ENCODE measurements at regions not wholly inside any gene's neighbourhood (a gene's known extent, or its start where the extent isn't known, plus 50 kb on each side); places are given as distances from the start of the nearest gene placed in this dataset.

- TF ChIP-seq, protein P1, sequence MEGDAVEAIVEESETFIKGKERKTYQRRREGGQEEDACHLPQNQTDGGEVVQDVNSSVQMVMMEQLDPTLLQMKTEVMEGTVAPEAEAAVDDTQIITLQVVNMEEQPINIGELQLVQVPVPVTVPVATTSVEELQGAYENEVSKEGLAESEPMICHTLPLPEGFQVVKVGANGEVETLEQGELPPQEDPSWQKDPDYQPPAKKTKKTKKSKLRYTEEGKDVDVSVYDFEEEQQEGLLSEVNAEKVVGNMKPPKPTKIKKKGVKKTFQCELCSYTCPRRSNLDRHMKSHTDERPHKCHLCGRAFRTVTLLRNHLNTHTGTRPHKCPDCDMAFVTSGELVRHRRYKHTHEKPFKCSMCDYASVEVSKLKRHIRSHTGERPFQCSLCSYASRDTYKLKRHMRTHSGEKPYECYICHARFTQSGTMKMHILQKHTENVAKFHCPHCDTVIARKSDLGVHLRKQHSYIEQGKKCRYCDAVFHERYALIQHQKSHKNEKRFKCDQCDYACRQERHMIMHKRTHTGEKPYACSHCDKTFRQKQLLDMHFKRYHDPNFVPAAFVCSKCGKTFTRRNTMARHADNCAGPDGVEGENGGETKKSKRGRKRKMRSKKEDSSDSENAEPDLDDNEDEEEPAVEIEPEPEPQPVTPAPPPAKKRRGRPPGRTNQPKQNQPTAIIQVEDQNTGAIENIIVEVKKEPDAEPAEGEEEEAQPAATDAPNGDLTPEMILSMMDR (IDR thresholded peaks at IDR 0.05): no peak
- no peak for TF ChIP-seq POLR2A (IDR thresholded peaks at IDR 0.05)
Measured at GRCh38 chr1:217021400-217021799, 298.2 kb upstream of the ESRRG start.
